ENCODE measurements at regions not wholly inside any gene's neighbourhood (a gene's known extent, or its start where the extent isn't known, plus 50 kb on each side); places are given as distances from the start of the nearest gene placed in this dataset.

DNA sequence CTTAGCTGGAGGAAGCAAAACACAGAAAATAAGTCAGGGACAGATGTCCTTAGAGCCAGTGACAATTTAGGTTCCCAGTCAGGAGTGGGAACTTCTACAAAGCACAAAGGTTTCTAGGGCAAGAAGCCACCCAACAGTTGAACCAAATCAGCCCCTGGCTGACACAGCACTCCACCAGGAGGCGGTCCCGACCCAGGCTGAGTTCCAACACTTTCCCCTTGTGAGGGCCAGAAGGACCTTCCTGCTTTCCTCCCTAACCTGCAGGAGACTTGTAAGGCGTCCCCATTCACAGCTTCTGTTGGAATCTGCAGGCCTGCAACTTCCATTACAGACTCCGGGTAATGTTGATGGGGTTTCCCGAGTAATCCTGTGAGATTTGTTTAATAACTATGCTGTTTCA is 416.4 kb upstream of the IRX1 start:
- ATAC-seq (ENCODE audit: insufficient number of reproducible peaks, low FRiP score, low read depth), result no peak
- H3K9me3 ChIP-seq, result no peaks in the 10 kb centered on the region
- no peak overlapping the region for H3K4me3 ChIP-seq
- no peak overlapping the region for H3K27ac ChIP-seq
- H3K4me1 ChIP-seq (ENCODE audit: control insufficient read depth in 1 of 2, low read depth in 2 of 2), result no peaks in the 10 kb centered on the region
- H3K27me3 ChIP-seq (replicated peaks; ENCODE audit: insufficient read depth), result no peaks in the 10 kb centered on the region
- no peaks in the 10 kb centered on the region for H3K36me3 ChIP-seq
- no peak for DNase-seq (ENCODE audit: low spot score)
- TF ChIP-seq, protein P1, sequence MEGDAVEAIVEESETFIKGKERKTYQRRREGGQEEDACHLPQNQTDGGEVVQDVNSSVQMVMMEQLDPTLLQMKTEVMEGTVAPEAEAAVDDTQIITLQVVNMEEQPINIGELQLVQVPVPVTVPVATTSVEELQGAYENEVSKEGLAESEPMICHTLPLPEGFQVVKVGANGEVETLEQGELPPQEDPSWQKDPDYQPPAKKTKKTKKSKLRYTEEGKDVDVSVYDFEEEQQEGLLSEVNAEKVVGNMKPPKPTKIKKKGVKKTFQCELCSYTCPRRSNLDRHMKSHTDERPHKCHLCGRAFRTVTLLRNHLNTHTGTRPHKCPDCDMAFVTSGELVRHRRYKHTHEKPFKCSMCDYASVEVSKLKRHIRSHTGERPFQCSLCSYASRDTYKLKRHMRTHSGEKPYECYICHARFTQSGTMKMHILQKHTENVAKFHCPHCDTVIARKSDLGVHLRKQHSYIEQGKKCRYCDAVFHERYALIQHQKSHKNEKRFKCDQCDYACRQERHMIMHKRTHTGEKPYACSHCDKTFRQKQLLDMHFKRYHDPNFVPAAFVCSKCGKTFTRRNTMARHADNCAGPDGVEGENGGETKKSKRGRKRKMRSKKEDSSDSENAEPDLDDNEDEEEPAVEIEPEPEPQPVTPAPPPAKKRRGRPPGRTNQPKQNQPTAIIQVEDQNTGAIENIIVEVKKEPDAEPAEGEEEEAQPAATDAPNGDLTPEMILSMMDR (IDR thresholded peaks at IDR 0.05), result no peak

DNA sequence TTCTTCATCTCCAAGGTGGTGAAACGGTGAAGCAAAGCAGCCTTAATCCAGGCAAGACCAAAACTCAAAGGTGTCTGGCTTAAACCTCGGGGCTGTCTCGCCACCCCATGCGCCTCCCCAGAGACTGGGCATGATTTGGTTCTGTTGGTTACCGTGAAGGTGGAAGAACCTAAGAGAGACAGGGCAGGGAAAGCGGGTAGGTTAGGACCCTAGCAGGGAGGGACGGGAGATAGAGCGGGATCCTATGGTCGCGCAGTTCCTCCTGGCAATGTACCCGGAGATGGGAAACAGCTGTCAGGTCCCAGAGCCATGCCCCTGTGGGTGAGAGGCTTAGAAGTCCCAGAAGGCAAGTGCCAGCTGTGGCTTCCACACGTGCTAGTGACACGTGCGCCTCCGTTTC is 418.3 kb upstream of the IRX1 start:
- H3K4me1 ChIP-seq (ENCODE audit: control insufficient read depth in 1 of 2, low read depth in 2 of 2), result no peaks in the 10 kb centered on the region
- no peak for ATAC-seq (ENCODE audit: insufficient number of reproducible peaks, low FRiP score, low read depth)
- no peak for DNase-seq (ENCODE audit: low spot score)
- no peaks in the 10 kb centered on the region for H3K36me3 ChIP-seq
- TF ChIP-seq, protein P1 (IDR thresholded peaks at IDR 0.05), result no peak
- no peaks in the 10 kb centered on the region for H3K9me3 ChIP-seq
- H3K27ac ChIP-seq, result no peak overlapping the region
- H3K4me3 ChIP-seq, result no peak overlapping the region
- no peaks in the 10 kb centered on the region for H3K27me3 ChIP-seq (replicated peaks; ENCODE audit: insufficient read depth)

DNA sequence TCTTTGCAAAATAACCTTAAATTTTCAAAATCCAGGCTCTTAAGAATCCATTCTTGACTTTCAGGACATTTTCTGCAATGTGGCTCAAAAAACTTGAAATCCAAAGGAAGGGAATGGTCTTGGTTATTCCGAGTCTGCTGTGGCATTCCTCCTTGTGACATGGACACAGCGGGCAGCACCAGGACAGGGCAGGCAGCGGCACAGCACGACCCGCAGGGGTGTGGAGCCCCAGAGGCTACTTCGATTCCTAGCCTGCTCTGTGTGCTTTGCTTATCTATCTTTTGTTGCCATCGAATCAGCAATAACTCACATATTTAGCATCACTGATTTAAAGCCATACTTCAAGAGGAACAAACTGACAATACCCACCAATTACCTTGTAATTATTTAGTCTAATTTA is 420.2 kb upstream of the IRX1 start:
- DNase-seq (ENCODE audit: low spot score), result no peak
- Histone ChIP-seq H3K9me3 (no peaks in the 10 kb centered on the region), H3K4me3 (no peak overlapping the region), H3K36me3 (no peaks in the 10 kb centered on the region), H3K4me1 (ENCODE audit: control insufficient read depth in 1 of 2, low read depth in 2 of 2) (no peaks in the 10 kb centered on the region), H3K27me3 (replicated peaks; ENCODE audit: insufficient read depth) (no peaks in the 10 kb centered on the region), H3K27ac (no peak overlapping the region)
- no peak for ATAC-seq (ENCODE audit: insufficient number of reproducible peaks, low FRiP score, low read depth)
- TF ChIP-seq, protein P1 (IDR thresholded peaks at IDR 0.05), result no peak

DNA sequence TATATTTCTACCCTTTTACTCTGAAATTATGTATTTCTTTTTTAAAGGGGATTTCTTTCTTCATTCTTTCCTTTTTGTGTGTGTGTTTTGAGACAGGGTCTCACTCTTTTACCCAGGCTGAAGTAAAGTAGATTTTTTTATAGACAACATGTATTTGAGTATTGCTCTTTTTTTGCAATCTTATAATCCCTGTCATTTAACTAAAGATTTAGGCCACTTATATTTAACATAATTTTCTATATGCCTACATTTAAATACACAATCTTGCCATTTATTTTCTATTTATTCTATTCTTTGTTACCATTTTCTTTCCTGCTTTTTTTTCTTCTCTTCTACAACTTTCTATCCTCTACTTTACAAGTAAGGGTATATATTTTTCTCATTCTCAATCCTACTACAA is 416.0 kb upstream of the IRX2 start:
- H3K27me3 ChIP-seq (replicated peaks; ENCODE audit: insufficient read depth), result no peaks in the 10 kb centered on the region
- ATAC-seq (ENCODE audit: insufficient number of reproducible peaks, low FRiP score, low read depth) (no peak), DNase-seq (ENCODE audit: low spot score) (no peak)
- H3K27ac ChIP-seq, result no peak overlapping the region
- H3K4me1 ChIP-seq (ENCODE audit: control insufficient read depth in 1 of 2, low read depth in 2 of 2), result no peaks in the 10 kb centered on the region
- TF ChIP-seq, protein P1 (IDR thresholded peaks at IDR 0.05), result no peak
- no peaks in the 10 kb centered on the region for H3K36me3 ChIP-seq
- H3K4me3 ChIP-seq, result no peak overlapping the region
- H3K9me3 ChIP-seq, result peaks cover 3% of the 10 kb centered on the region

DNA sequence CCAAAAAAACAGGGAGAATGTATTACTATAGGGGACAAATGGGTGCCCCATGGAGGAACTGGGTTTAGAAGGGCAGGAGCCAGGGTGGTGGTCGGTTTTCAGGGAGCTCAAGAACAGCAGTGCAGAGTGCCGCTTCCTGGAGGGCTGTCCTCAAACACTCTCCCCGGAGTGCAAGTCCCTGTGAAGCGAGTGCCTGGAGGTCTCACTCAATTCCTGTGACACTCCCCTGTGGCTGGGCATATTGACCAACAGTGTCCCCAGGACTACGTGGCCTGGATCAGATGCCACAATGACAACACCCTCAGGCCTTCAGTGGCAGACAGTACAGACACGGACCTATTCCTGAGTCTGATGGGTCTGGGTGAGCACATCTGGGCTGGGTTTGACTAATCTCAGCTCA is 412.1 kb upstream of the IRX2 start:
- ATAC-seq (ENCODE audit: insufficient number of reproducible peaks, low FRiP score, low read depth) (no peak), DNase-seq (ENCODE audit: low spot score) (no peak)
- TF ChIP-seq, protein P1 (IDR thresholded peaks at IDR 0.05), result no peak
- H3K4me3 ChIP-seq, result no peak overlapping the region
- no peak overlapping the region for H3K27ac ChIP-seq
- H3K27me3 ChIP-seq (replicated peaks; ENCODE audit: insufficient read depth), result no peaks in the 10 kb centered on the region
- no peaks in the 10 kb centered on the region for H3K36me3 ChIP-seq
- H3K4me1 ChIP-seq (ENCODE audit: control insufficient read depth in 1 of 2, low read depth in 2 of 2), result no peaks in the 10 kb centered on the region
- H3K9me3 ChIP-seq, result peaks cover 3% of the 10 kb centered on the region
